ENCODE measurements at regions not wholly inside any gene's neighbourhood (a gene's known extent, or its start where the extent isn't known, plus 50 kb on each side); places are given as distances from the start of the nearest gene placed in this dataset.

DNA sequence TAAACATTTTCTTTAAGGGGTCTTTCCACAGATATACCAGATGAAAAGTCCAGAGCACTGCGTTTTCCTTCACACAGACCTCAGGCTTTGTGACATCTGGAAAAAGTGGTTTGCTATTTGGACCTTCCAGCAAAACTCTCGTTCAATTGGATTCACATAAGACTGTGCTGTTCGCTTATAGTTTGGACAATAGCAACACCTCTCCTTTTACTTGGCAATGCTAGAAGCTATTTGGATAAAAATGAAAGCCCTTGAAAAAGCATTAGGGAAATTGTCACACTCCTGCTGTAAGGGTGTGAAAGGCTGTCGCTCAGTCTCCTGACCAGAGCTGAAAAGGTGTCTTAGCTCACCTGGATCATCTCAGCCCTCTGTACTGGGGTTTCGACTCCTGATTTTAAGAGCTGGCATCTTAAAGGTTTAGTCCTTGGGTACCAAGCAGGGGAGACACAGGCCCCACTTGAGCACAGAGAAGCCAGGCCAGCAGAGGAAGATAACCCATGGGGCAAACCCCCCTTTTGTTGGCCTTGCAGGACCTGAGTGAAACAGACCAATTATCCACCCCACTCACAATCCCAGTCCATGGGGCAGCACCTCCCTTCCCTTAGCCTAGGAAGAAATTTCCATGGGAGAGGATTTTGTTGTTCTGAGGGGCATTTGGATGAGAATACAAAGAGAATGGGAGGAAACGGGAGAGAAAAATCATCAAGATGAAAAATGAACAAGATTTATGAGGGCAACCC is 257.6 kb downstream of the DLEU7 start:
- Histone ChIP-seq H3K4me1 (ENCODE audit: control insufficient read depth, insufficient read depth, low read length) (peaks cover 2% of the 10 kb centered on the region), H3K9me3 (ENCODE audit: control insufficient read depth, insufficient read depth, low read length) (no peaks in the 10 kb centered on the region), H3K4me3 (ENCODE audit: low read depth, low read length) (no peak overlapping the region), H3K27me3 (ENCODE audit: control insufficient read depth, insufficient read depth, low read length) (no peaks in the 10 kb centered on the region), H3K9ac (ENCODE audit: low read depth, low read length) (no peak overlapping the region), H3K36me3 (ENCODE audit: control insufficient read depth, insufficient read depth, low read length) (no peaks in the 10 kb centered on the region)

- Histone ChIP-seq H3K4me1 (ENCODE audit: control insufficient read depth, insufficient read depth, low read length) (peaks cover 2% of the 10 kb centered on the region), H3K4me3 (ENCODE audit: low read depth, low read length) (no peak overlapping the region), H3K27me3 (ENCODE audit: control insufficient read depth, insufficient read depth, low read length) (no peaks in the 10 kb centered on the region), H3K9ac (ENCODE audit: low read depth, low read length) (no peak overlapping the region), H3K36me3 (ENCODE audit: control insufficient read depth, insufficient read depth, low read length) (no peaks in the 10 kb centered on the region), H3K9me3 (ENCODE audit: control insufficient read depth, insufficient read depth, low read length) (no peaks in the 10 kb centered on the region)
Observed at GRCh38 chr13:50586414-50587083, 256.9 kb downstream of the DLEU7 start.

DNA sequence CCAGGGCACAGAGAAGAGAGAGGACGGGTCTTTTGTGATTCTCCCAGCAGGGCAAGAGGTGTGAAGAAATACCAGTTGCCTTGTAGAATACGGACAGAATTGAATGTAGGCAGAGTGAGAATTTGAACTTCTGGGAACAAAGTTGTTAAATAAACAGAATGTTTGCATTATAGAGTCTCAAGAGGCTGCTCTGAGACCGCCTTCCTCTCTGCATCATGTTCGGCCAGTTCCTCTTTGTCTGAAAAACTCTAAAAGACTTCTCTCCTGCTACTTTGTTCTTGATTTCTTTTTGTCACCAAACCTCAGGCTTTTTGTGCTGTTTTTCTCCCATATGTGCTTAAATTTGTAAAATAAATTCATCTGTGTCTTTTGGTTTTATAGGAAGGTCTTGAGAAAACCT is 256.4 kb downstream of the DLEU7 start:
- no peak overlapping the region for H3K4me3 ChIP-seq (ENCODE audit: low read depth, low read length)
- H3K4me1 ChIP-seq (ENCODE audit: control insufficient read depth, insufficient read depth, low read length): peaks cover 2% of the 10 kb centered on the region
- H3K27me3 ChIP-seq (ENCODE audit: control insufficient read depth, insufficient read depth, low read length): no peaks in the 10 kb centered on the region
- H3K9me3 ChIP-seq (ENCODE audit: control insufficient read depth, insufficient read depth, low read length): no peaks in the 10 kb centered on the region
- no peak overlapping the region for H3K9ac ChIP-seq (ENCODE audit: low read depth, low read length)
- H3K36me3 ChIP-seq (ENCODE audit: control insufficient read depth, insufficient read depth, low read length): no peaks in the 10 kb centered on the region

- Histone ChIP-seq H3K4me1 (ENCODE audit: control insufficient read depth, insufficient read depth, low read length) (peaks cover 2% of the 10 kb centered on the region), H3K27me3 (ENCODE audit: control insufficient read depth, insufficient read depth, low read length) (no peaks in the 10 kb centered on the region), H3K36me3 (ENCODE audit: control insufficient read depth, insufficient read depth, low read length) (no peaks in the 10 kb centered on the region), H3K9ac (ENCODE audit: low read depth, low read length) (no peak overlapping the region), H3K9me3 (ENCODE audit: control insufficient read depth, insufficient read depth, low read length) (no peaks in the 10 kb centered on the region), H3K4me3 (ENCODE audit: low read depth, low read length) (no peak overlapping the region)
Observed at GRCh38 chr13:50587645-50588373, 255.7 kb downstream of the DLEU7 start.

DNA sequence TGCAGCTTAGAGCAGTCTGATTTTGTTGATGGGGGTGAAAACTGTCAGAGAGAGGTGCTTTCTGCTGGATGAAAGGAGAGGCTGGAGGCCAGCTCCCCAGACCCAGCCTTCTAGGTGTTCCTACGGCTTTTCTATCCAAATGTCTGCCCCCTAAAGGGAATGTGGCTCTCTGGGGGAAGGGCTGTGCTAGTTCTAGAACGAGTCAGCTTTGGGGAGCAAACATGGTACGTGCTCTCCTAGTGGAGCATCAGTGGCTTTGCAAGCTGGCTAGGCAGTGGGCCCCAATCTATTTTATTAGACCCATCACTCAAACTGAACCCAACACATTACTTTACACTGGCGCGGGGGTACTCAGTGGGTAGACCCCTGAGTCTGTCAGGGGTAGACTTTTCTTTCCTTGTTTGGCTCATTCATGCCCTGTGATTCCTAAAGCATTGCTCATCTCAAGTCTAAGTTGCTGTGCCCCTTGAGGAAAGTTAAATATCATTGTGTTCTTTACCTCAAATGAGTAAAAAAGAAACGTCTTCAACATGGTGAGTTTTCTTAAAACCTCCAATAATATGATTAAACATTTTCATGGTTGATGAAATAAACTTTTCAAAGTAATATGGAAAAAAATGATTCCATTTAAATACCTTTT is 254.9 kb downstream of the DLEU7 start:
- Histone ChIP-seq H3K9me3 (ENCODE audit: control insufficient read depth, insufficient read depth, low read length) (no peaks in the 10 kb centered on the region), H3K4me1 (ENCODE audit: control insufficient read depth, insufficient read depth, low read length) (peaks cover 2% of the 10 kb centered on the region), H3K36me3 (ENCODE audit: control insufficient read depth, insufficient read depth, low read length) (no peaks in the 10 kb centered on the region), H3K4me3 (ENCODE audit: low read depth, low read length) (no peak overlapping the region), H3K9ac (ENCODE audit: low read depth, low read length) (no peak overlapping the region), H3K27me3 (ENCODE audit: control insufficient read depth, insufficient read depth, low read length) (no peaks in the 10 kb centered on the region)

DNA sequence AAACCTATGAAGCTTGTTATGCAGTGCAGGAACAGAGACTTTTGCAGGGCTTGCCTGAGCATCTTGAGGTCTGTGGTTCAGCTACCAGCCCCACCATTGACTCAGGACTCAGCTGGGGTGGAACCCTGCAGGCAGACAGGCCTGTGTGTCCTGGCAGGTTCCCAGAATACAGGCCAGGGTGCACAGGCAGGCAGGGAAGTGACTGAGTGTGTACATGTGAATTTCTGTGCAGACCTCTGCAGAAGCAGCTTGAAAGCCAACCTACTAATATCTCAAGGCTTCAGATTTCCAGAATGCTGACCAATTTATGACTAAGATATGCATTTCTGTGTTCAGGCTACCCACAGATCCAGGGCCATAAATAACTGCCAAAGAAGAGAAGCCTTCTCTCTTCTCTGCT is 254.4 kb downstream of the DLEU7 start:
- Histone ChIP-seq H3K36me3 (ENCODE audit: control insufficient read depth, insufficient read depth, low read length) (no peaks in the 10 kb centered on the region), H3K4me1 (ENCODE audit: control insufficient read depth, insufficient read depth, low read length) (peaks cover 2% of the 10 kb centered on the region), H3K27me3 (ENCODE audit: control insufficient read depth, insufficient read depth, low read length) (no peaks in the 10 kb centered on the region), H3K9ac (ENCODE audit: low read depth, low read length) (no peak overlapping the region), H3K4me3 (ENCODE audit: low read depth, low read length) (no peak overlapping the region), H3K9me3 (ENCODE audit: control insufficient read depth, insufficient read depth, low read length) (no peaks in the 10 kb centered on the region)

DNA sequence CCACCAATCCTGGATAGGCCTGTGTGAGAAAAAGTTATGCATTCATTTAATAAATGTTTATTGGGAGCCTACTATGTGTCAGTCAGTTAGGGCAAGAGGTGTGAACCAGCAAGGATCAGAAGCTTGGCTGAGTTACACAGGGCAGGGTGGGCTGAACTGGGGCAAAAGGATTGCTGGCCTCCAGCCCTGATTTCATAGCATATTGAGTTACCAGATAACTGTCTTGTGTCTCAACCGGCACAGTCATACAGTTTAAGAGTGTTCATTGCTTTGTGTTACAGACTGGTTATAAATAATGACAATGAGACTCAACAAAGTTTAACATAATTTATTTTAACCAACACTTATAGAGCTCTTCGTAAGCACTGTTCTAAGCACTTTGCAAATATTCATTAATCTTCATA is 253.8 kb downstream of the DLEU7 start:
- Histone ChIP-seq H3K9ac (ENCODE audit: low read depth, low read length) (no peak overlapping the region), H3K4me1 (ENCODE audit: control insufficient read depth, insufficient read depth, low read length) (peaks cover 4% of the 10 kb centered on the region), H3K27me3 (ENCODE audit: control insufficient read depth, insufficient read depth, low read length) (no peaks in the 10 kb centered on the region), H3K9me3 (ENCODE audit: control insufficient read depth, insufficient read depth, low read length) (no peaks in the 10 kb centered on the region), H3K36me3 (ENCODE audit: control insufficient read depth, insufficient read depth, low read length) (no peaks in the 10 kb centered on the region), H3K4me3 (ENCODE audit: low read depth, low read length) (no peak overlapping the region)

DNA sequence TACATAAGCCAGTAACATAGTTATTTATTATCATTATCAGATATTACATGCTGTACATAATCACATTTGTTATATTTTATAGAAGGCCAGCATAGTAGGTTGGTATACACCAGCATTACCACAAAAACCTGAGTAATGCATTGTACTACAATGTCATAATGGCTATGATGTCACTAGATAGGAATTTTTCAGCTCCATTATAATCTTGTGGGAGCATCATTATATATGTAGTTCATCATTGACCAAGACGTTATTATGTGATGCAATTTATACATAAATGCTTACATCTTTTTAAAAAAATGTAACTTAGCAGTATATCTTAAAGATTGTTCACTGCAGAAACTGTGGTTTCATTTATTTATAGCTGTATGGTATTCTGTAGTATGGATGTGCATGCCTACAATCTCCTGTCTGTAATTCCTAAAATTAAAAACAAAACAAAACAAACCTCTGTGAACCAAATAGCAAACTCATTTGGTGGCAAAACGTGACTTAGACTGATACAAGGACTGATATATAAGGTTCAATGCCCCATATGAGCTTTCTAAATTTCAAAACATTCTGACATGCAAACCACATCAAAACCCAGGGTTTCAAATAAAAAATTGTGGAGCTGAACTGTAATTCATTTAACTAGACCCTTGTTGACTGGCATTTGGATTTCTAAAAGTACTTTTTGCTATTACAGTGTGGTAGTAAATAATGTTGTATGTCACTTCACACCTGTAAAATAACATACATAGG is 250.9 kb downstream of the DLEU7 start:
- Histone ChIP-seq H3K36me3 (ENCODE audit: control insufficient read depth, insufficient read depth, low read length) (no peaks in the 10 kb centered on the region), H3K9ac (ENCODE audit: low read depth, low read length) (no peak overlapping the region), H3K4me3 (ENCODE audit: low read depth, low read length) (no peak overlapping the region), H3K27me3 (ENCODE audit: control insufficient read depth, insufficient read depth, low read length) (no peaks in the 10 kb centered on the region), H3K4me1 (ENCODE audit: control insufficient read depth, insufficient read depth, low read length) (peaks cover 4% of the 10 kb centered on the region), H3K9me3 (ENCODE audit: control insufficient read depth, insufficient read depth, low read length) (no peaks in the 10 kb centered on the region)

- Histone ChIP-seq H3K36me3 (ENCODE audit: control insufficient read depth, insufficient read depth, low read length) (no peaks in the 10 kb centered on the region), H3K9me3 (ENCODE audit: control insufficient read depth, insufficient read depth, low read length) (no peaks in the 10 kb centered on the region), H3K4me1 (ENCODE audit: control insufficient read depth, insufficient read depth, low read length) (peaks cover 4% of the 10 kb centered on the region), H3K4me3 (ENCODE audit: low read depth, low read length) (no peak overlapping the region), H3K27me3 (ENCODE audit: control insufficient read depth, insufficient read depth, low read length) (no peaks in the 10 kb centered on the region), H3K9ac (ENCODE audit: low read depth, low read length) (no peak overlapping the region)
Observed at GRCh38 chr13:50593207-50593606, 250.3 kb downstream of the DLEU7 start.

- H3K4me1 ChIP-seq (ENCODE audit: control insufficient read depth, insufficient read depth, low read length): peaks cover 4% of the 10 kb centered on the region
- H3K4me3 ChIP-seq (ENCODE audit: low read depth, low read length): no peak overlapping the region
- H3K36me3 ChIP-seq (ENCODE audit: control insufficient read depth, insufficient read depth, low read length): no peaks in the 10 kb centered on the region
- H3K9me3 ChIP-seq (ENCODE audit: control insufficient read depth, insufficient read depth, low read length): no peaks in the 10 kb centered on the region
- no peak overlapping the region for H3K9ac ChIP-seq (ENCODE audit: low read depth, low read length)
- H3K27me3 ChIP-seq (ENCODE audit: control insufficient read depth, insufficient read depth, low read length): no peaks in the 10 kb centered on the region
Observed at GRCh38 chr13:50594276-50595051, 249.0 kb downstream of the DLEU7 start.

Measured in iPS-15b (cell line).